NB4 (cell line): ENCODE measurements at regions not wholly inside any gene's neighbourhood (a gene's known extent, or its start where the extent isn't known, plus 50 kb on each side); places are given as distances from the start of the nearest gene placed in this dataset.

Experiments
- DNase-seq: peaks from one replicate; pipeline ENCODE4 v3.0.0; 2010; ENCODE audit warnings: low read depth
- H3K4me3 ChIP-seq: one replicate; pipeline ENCODE4 v1.5.1; 2011; ENCODE audit warnings: mild to moderate bottlenecking, low read depth, low read length, moderate library complexity
- MYC ChIP-seq: IDR thresholded peaks from 2 replicates; pipeline ENCODE4 v1.6.1; 2011; ENCODE audit warnings: low read depth, low read length
- POLR2A ChIP-seq: IDR thresholded peaks from 2 replicates; pipeline ENCODE4 v1.6.1; 2011; ENCODE audit warnings: mild to moderate bottlenecking; ENCODE audit not compliant: insufficient read length; ENCODE audit errors: extremely low read depth
- TF ChIP-seq, protein P1 (sequence below): IDR thresholded peaks from 2 replicates; pipeline ENCODE4 v1.6.1; 2011; ENCODE audit warnings: low read depth, low read length
- TF ChIP-seq, protein P2 (sequence below): IDR thresholded peaks from one replicate; pipeline ENCODE4 v1.5.1; 2012; ENCODE audit warnings: low read depth, low read length

DNA sequence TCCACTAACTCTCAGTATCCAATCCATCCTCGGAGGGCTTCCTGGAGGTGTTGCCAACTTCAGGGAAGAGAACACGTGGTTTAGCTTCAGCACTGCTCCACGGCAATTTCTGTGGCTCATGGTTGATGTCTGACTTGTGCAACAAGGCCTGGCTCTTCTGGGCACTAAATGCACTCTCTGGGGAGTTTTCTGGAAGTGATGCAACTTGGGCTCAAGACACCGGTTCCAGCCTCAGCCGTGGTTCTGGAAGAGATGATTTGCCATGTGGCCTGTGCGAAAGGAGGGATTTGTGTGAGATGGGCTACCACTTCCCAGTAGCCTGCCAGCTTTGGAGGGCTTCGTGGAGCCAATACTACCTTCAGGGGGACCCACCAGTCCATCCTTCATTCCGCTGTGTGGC is 118.6 kb upstream of the RTL1 start:
- H3K4me3 ChIP-seq: no peak overlapping the region
- TF ChIP-seq, protein P1, sequence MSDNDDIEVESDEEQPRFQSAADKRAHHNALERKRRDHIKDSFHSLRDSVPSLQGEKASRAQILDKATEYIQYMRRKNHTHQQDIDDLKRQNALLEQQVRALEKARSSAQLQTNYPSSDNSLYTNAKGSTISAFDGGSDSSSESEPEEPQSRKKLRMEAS: peak; percentile 66; the same call in 1 of the 2 replicates
- TF ChIP-seq, protein P2, sequence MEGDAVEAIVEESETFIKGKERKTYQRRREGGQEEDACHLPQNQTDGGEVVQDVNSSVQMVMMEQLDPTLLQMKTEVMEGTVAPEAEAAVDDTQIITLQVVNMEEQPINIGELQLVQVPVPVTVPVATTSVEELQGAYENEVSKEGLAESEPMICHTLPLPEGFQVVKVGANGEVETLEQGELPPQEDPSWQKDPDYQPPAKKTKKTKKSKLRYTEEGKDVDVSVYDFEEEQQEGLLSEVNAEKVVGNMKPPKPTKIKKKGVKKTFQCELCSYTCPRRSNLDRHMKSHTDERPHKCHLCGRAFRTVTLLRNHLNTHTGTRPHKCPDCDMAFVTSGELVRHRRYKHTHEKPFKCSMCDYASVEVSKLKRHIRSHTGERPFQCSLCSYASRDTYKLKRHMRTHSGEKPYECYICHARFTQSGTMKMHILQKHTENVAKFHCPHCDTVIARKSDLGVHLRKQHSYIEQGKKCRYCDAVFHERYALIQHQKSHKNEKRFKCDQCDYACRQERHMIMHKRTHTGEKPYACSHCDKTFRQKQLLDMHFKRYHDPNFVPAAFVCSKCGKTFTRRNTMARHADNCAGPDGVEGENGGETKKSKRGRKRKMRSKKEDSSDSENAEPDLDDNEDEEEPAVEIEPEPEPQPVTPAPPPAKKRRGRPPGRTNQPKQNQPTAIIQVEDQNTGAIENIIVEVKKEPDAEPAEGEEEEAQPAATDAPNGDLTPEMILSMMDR: no peak
- peak; percentile 23 for DNase-seq

DNA sequence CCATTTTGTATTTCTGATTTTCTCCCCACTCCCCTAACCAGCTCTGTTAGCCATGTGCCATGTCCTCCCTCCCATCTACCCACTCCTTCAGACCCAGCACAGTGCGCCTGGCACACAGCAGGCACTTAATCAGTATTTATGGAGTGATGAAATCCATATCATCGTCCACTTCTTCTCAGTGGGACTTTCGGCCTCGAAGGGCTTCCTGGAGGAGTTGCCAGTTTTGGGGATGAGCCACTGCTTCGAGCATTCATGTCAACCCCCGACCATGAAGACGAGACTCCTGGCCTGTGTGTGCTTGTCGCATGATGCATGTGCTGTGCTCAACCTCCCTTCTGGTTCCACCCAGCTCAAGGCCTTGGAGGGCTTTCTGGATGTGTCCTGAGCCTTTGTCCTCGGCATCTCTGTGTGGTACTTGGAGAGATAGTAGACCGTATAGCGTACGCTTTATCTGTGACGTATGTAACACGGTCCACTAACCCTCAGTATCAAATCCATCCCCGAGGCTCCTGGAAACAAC is 119.5 kb upstream of the RTL1 start:
- DNase-seq: no peak
- TF ChIP-seq POLR2A (no peak), MYC (no peak)
- TF ChIP-seq, protein P1: no peak
- TF ChIP-seq, protein P2: no peak
- no peak overlapping the region for H3K4me3 ChIP-seq

DNA sequence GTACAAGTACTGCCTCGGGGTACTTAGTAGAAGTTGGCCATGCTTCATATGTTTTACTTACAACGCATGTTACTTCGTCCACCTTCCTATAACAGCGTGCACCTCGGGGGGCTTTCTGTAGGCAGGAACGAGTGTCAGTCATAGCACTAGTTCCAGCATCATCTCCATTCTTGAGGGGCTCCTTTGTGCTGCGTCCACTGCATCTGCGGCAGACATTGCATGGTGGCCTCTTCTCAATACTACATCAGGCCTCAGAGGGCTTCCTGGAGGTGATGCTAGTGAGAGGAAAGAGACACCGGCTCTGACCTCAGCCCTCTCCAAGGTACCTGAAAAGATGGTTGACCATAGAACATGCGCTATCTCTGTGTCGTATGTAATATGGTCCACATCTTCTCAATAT is 121.2 kb upstream of the RTL1 start:
- TF ChIP-seq, protein P2: no peak
- no peak for TF ChIP-seq POLR2A
- no peak for TF ChIP-seq MYC
- TF ChIP-seq, protein P1: no peak
- H3K4me3 ChIP-seq: no peak overlapping the region

DNA sequence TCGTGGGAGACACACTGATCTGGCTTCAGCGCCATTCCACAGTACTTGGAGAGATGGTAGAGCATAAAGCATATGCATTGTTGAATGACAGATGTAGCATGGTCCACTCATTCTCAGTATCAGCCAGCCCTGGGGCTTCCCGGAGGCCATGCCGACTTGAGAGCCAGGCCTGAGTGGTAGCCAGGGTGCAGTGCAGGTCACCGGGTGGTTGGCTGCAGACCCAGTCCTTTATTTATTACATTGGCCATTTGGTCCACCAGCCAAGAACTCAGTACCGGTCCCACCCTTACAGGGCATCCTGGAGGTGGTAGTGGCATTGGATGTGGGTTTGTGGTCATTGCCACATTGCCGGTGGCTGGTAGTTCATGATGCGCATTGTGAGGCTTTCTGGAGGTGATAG is 121.6 kb upstream of the RTL1 start:
- TF ChIP-seq, protein P1: no peak
- TF ChIP-seq, protein P2: no peak
- no peak for TF ChIP-seq POLR2A
- no peak for TF ChIP-seq MYC
- DNase-seq: no peak
- no peak overlapping the region for H3K4me3 ChIP-seq

More for the DNA sequence above, 121.2 kb upstream of the RTL1 start:
- DNase-seq: no peak

DNA sequence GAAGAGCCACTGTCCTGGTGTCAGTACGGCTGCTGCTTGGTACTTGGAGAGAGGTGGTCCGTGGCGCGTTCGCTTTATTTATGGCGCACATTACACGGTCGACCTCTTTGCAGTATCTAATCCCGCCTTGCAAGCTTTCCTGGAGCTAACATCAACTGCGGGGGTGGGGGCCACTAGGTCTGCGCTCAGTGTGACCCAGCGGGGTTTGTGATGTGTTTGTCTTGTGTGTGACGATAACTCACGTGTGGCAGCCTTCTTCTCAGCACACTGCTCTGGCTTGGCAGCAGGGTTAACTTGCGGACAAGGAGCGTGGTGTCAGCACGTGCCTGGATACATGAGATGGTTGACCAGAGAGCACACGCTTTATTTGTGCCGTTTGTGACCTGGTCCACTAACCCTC is 122.2 kb upstream of the RTL1 start:
- TF ChIP-seq MYC (no peak), POLR2A (no peak)
- TF ChIP-seq, protein P2: no peak
- TF ChIP-seq, protein P1: no peak
- H3K4me3 ChIP-seq: no peak overlapping the region
- DNase-seq: no peak
